Fibroblast of lung (primary cell): ENCODE measurements at regions not wholly inside any gene's neighbourhood (a gene's known extent, or its start where the extent isn't known, plus 50 kb on each side); places are given as distances from the start of the nearest gene placed in this dataset.
"Not testable (repeated sequence)": the region's sequence is repeated elsewhere in the genome, so short reads cannot be mapped to it uniquely, and the experiment has no call there.

Experiments used
- DNase-seq, 2 donors: peaks; one replicate each; pipeline versions ENCODE4 v3.0.0 to v3.0.0-alpha.2; 2010; ENCODE audit warnings: low read depth in 2 of 2
- H2AFZ ChIP-seq: 2 replicates; pipeline ENCODE4 v1.5.1; 2012; ENCODE audit warnings: low read length, control low read depth, inconsistent platforms
- H3K27ac ChIP-seq: 2 replicates; pipeline ENCODE4 v1.5.1; 2011; ENCODE audit warnings: low read length, control low read depth; ENCODE audit not compliant: insufficient read depth
- H3K27me3 ChIP-seq: 2 replicates; pipeline ENCODE4 v1.5.1; 2011; ENCODE audit warnings: mild to moderate bottlenecking, low read length; ENCODE audit not compliant: control insufficient read depth, insufficient read depth
- H3K36me3 ChIP-seq: 2 replicates; pipeline ENCODE4 v1.5.1; 2011; ENCODE audit warnings: low read length; ENCODE audit not compliant: control insufficient read depth, insufficient read depth
- H3K4me1 ChIP-seq: 2 replicates; pipeline ENCODE4 v1.5.1; 2011; ENCODE audit warnings: low read length; ENCODE audit not compliant: control insufficient read depth, insufficient read depth; ENCODE audit errors: extremely low read depth
- H3K4me2 ChIP-seq: 2 replicates; pipeline ENCODE4 v1.5.1; 2011; ENCODE audit warnings: low read length, control low read depth; ENCODE audit not compliant: insufficient read depth; ENCODE audit errors: extremely low read depth
- H3K4me3 ChIP-seq, 4 experiments: fragments of 200-600 bp in 1 of 4; sonication (generic) in 1 of 4; replicated peaks in 1 of 4; 2 replicates each; pipeline ENCODE4 v1.5.1; 2011 to 2016; ENCODE audit warnings: low read length in 4 of 4, low read depth in 3 of 4, mild to moderate bottlenecking in 3 of 4, control low read depth in 2 of 4, inconsistent platforms in 1 of 4, mixed read lengths in 1 of 4; ENCODE audit not compliant: insufficient read depth in 1 of 4; ENCODE audit errors: control extremely low read depth in 1 of 4
- H3K79me2 ChIP-seq: 2 replicates; pipeline ENCODE4 v1.5.1; 2012; ENCODE audit warnings: mild to moderate bottlenecking, low read length, inconsistent platforms; ENCODE audit not compliant: control insufficient read depth, insufficient read depth
- H3K9ac ChIP-seq: 2 replicates; pipeline ENCODE4 v1.5.1; 2011; ENCODE audit warnings: mild to moderate bottlenecking, low read length, control low read depth; ENCODE audit not compliant: insufficient read depth
- H3K9me3 ChIP-seq: 2 replicates; pipeline ENCODE4 v1.5.1; 2012; ENCODE audit warnings: low read depth, low read length; ENCODE audit not compliant: control insufficient read depth, insufficient read depth
- H4K20me1 ChIP-seq: 2 replicates; pipeline ENCODE4 v1.5.1; 2011; ENCODE audit warnings: low read length; ENCODE audit not compliant: control insufficient read depth, insufficient read depth; ENCODE audit errors: extremely low read depth
- EZH2 ChIP-seq: IDR thresholded peaks from 2 replicates; pipeline ENCODE4 v1.5.1; 2012; ENCODE audit warnings: low read length, control low read depth, mild to moderate bottlenecking; ENCODE audit errors: missing control alignments
- TF ChIP-seq, protein P1 (sequence below), 2 donors: IDR thresholded peaks in 1 of 2; conservative IDR thresholded peaks in 1 of 2; 1 replicate in 1 of 2; 2 replicates in 1 of 2; pipeline ENCODE4 v1.5.1; 2011 to 2012; ENCODE audit warnings: low read length in 2 of 2, control low read depth in 1 of 2, inconsistent platforms in 1 of 2, low read depth in 1 of 2, mild to moderate bottlenecking in 1 of 2

- H2AFZ ChIP-seq: no peak overlapping the region
- no peak overlapping the region for H3K4me3 ChIP-seq
- H3K9me3 ChIP-seq: no peaks in the 10 kb centered on the region
- H3K79me2 ChIP-seq: no peaks in the 10 kb centered on the region
- no peak for DNase-seq
- no peaks in the 10 kb centered on the region for H3K4me1 ChIP-seq
- H3K9ac ChIP-seq: no peak overlapping the region
- H3K27ac ChIP-seq: no peak overlapping the region
- TF ChIP-seq, protein P1, sequence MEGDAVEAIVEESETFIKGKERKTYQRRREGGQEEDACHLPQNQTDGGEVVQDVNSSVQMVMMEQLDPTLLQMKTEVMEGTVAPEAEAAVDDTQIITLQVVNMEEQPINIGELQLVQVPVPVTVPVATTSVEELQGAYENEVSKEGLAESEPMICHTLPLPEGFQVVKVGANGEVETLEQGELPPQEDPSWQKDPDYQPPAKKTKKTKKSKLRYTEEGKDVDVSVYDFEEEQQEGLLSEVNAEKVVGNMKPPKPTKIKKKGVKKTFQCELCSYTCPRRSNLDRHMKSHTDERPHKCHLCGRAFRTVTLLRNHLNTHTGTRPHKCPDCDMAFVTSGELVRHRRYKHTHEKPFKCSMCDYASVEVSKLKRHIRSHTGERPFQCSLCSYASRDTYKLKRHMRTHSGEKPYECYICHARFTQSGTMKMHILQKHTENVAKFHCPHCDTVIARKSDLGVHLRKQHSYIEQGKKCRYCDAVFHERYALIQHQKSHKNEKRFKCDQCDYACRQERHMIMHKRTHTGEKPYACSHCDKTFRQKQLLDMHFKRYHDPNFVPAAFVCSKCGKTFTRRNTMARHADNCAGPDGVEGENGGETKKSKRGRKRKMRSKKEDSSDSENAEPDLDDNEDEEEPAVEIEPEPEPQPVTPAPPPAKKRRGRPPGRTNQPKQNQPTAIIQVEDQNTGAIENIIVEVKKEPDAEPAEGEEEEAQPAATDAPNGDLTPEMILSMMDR (conservative IDR thresholded peaks at IDR 0.05 in 1 of 2, IDR thresholded peaks at IDR 0.05 in 1 of 2; ENCODE audit: low read depth in 1 of 2, low read length in 2 of 2): no peak
- no peak for TF ChIP-seq EZH2
- no peaks in the 10 kb centered on the region for H3K36me3 ChIP-seq
- no peaks in the 10 kb centered on the region for H3K27me3 ChIP-seq
- H4K20me1 ChIP-seq: no peaks in the 10 kb centered on the region
- no peak overlapping the region for H3K4me2 ChIP-seq
These were observed 108.1 kb upstream of the HAO2 start for GRCh38 chr1:119260506-119260905.

DNA sequence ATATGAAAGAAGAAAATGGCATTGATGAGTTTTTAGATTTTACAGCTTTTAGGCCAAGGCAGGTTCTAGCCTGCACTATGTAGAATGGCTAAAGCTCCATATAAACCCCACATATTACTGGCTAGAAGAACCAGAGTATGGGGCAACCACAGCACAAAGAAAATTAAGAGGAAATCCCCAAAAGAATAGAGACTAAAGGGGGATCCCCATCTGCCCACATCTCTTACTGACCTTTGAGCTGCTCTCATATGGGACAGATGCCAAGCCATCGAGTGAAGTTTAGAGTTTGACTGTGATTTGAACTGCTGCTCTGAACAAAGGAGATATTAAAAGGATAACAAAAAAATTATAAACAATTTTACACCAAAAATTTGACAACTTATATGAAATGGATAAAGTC is 102.2 kb upstream of the HAO2 start:
- TF ChIP-seq, protein P1 (conservative IDR thresholded peaks at IDR 0.05 in 1 of 2, IDR thresholded peaks at IDR 0.05 in 1 of 2; ENCODE audit: low read depth in 1 of 2, low read length in 2 of 2): no peak
- TF ChIP-seq EZH2: no peak
- Histone ChIP-seq H3K36me3 (no peaks in the 10 kb centered on the region), H3K4me3 (no peak overlapping the region), H3K4me2 (no peak overlapping the region), H3K27me3 (no peaks in the 10 kb centered on the region), H4K20me1 (no peaks in the 10 kb centered on the region), H3K4me1 (no peaks in the 10 kb centered on the region), H3K9ac (no peak overlapping the region), H3K27ac (no peak overlapping the region), H3K9me3 (no peaks in the 10 kb centered on the region), H3K79me2 (no peaks in the 10 kb centered on the region), H2AFZ (no peak overlapping the region)
- no peak for DNase-seq

GRCh38 chr1:119266858-119267257 is 101.7 kb upstream of the HAO2 start:
- Histone ChIP-seq H3K27ac (no peak overlapping the region), H3K4me2 (no peak overlapping the region), H3K4me1 (no peaks in the 10 kb centered on the region), H3K27me3 (no peaks in the 10 kb centered on the region), H3K9ac (no peak overlapping the region), H3K4me3 (no peak overlapping the region), H3K79me2 (no peaks in the 10 kb centered on the region), H3K36me3 (no peaks in the 10 kb centered on the region), H2AFZ (no peak overlapping the region), H4K20me1 (no peaks in the 10 kb centered on the region), H3K9me3 (no peaks in the 10 kb centered on the region)
- no peak for DNase-seq
- TF ChIP-seq EZH2: no peak
- TF ChIP-seq, protein P1 (conservative IDR thresholded peaks at IDR 0.05 in 1 of 2, IDR thresholded peaks at IDR 0.05 in 1 of 2; ENCODE audit: low read depth in 1 of 2, low read length in 2 of 2): no peak

- H3K36me3 ChIP-seq, H3K4me1 ChIP-seq, H3K27ac ChIP-seq, H3K4me2 ChIP-seq, H3K4me3 ChIP-seq, H3K9me3 ChIP-seq, H2AFZ ChIP-seq, H3K9ac ChIP-seq, H3K79me2 ChIP-seq, H3K27me3 ChIP-seq, H4K20me1 ChIP-seq, DNase-seq: not testable (repeated sequence)
These were observed 101.3 kb upstream of the HAO2 start for GRCh38 chr1:119267288-119267687.
